Progenitor cell of endocrine pancreas (in vitro differentiated cells): ENCODE measurements at regions not wholly inside any gene's neighbourhood (a gene's known extent, or its start where the extent isn't known, plus 50 kb on each side); places are given as distances from the start of the nearest gene placed in this dataset.
A peak's percentile ranks its signal among the peaks of the same experiment; 100 is the strongest.
"Not testable (repeated sequence)": the region's sequence is repeated elsewhere in the genome, so short reads cannot be mapped to it uniquely, and the experiment has no call there.

ENCODE experiments used
- DNase-seq: peaks from one replicate; pipeline ENCODE4 v3.0.0; 2021; ENCODE audit warnings: low spot score; ENCODE audit not compliant: unreplicated experiment
- H3K27ac Mint-ChIP-seq: 2 replicates; pipeline ENCODE4 v1.8.0; 2021; ENCODE audit warnings: mild to moderate bottlenecking, moderate library complexity, mixed read lengths
- H3K27me3 Mint-ChIP-seq: 2 replicates; pipeline ENCODE4 v1.8.0; 2021; ENCODE audit warnings: mixed read lengths
- H3K36me3 Mint-ChIP-seq: 2 replicates; pipeline ENCODE4 v1.8.0; 2022; ENCODE audit warnings: mixed read lengths; ENCODE audit not compliant: insufficient read depth
- H3K4me1 Mint-ChIP-seq: 2 replicates; pipeline ENCODE4 v1.8.0; 2021; ENCODE audit warnings: low read depth, mixed read lengths
- H3K4me3 Mint-ChIP-seq: 2 replicates; pipeline ENCODE4 v1.8.0; 2021; ENCODE audit warnings: low read depth, mild to moderate bottlenecking, moderate library complexity, mixed read lengths
- H3K9me3 Mint-ChIP-seq: 2 replicates; pipeline ENCODE4 v1.8.0; 2021; ENCODE audit warnings: low read depth, mixed read lengths
- CTCF ChIP-seq: fragments of 200-600 bp; sonication (generic); IDR thresholded peaks from one replicate; pipeline ENCODE4 v1.5.0; 2021; ENCODE audit warnings: antibody characterized with exemption, mild to moderate bottlenecking; ENCODE audit not compliant: unreplicated experiment

GRCh38 chr18:39230086-39230803 is 1664.6 kb upstream of the CELF4 start:
- no peak for TF ChIP-seq CTCF
- DNase-seq = no peak
- Mint-ChIP-seq H3K4me1 (peaks cover 12% of the 10 kb centered on the region), H3K27me3 (no peaks in the 10 kb centered on the region), H3K27ac (no peak overlapping the region), H3K4me3 (no peak overlapping the region), H3K36me3 (peaks cover 12% of the 10 kb centered on the region), H3K9me3 (peaks cover 21% of the 10 kb centered on the region)

- H3K27ac Mint-ChIP-seq, DNase-seq, H3K36me3 Mint-ChIP-seq, H3K27me3 Mint-ChIP-seq, H3K4me3 Mint-ChIP-seq: not testable (repeated sequence)
- peaks cover 12% of the 10 kb centered on the region for H3K4me1 Mint-ChIP-seq
- H3K9me3 Mint-ChIP-seq = peaks cover 16% of the 10 kb centered on the region
Measured at GRCh38 chr18:39227769-39228168, 1662.2 kb upstream of the CELF4 start.

- peaks cover 15% of the 10 kb centered on the region for H3K4me1 Mint-ChIP-seq
- no peaks in the 10 kb centered on the region for H3K27me3 Mint-ChIP-seq
- no peak overlapping the region for H3K4me3 Mint-ChIP-seq
- peaks cover 7% of the 10 kb centered on the region for H3K36me3 Mint-ChIP-seq
- no peak for DNase-seq
- H3K9me3 Mint-ChIP-seq = peaks cover 16% of the 10 kb centered on the region
- TF ChIP-seq CTCF = no peak
- H3K27ac Mint-ChIP-seq = no peak overlapping the region
Measured at GRCh38 chr18:39225373-39225772, 1659.8 kb upstream of the CELF4 start.

- no peak for DNase-seq
- Mint-ChIP-seq H3K9me3 (peaks cover 11% of the 10 kb centered on the region), H3K36me3 (peaks cover 3% of the 10 kb centered on the region), H3K27me3 (no peaks in the 10 kb centered on the region), H3K4me1 (peaks cover 15% of the 10 kb centered on the region), H3K27ac (no peak overlapping the region), H3K4me3 (no peak overlapping the region)
- no peak for TF ChIP-seq CTCF
Measured at GRCh38 chr18:39223283-39223682, 1657.7 kb upstream of the CELF4 start.

GRCh38 chr18:39215920-39216319 is 1650.3 kb upstream of the CELF4 start:
- Mint-ChIP-seq H3K36me3 (peaks cover 11% of the 10 kb centered on the region), H3K27ac (peak overlapping the region; percentile 25)

More at GRCh38 chr18:39215920-39216319, 1650.3 kb upstream of the CELF4 start:
- Mint-ChIP-seq H3K4me3 (no peak overlapping the region), H3K27me3 (no peaks in the 10 kb centered on the region), H3K4me1 (peaks cover 31% of the 10 kb centered on the region), H3K9me3 (peaks cover 25% of the 10 kb centered on the region)
- DNase-seq = no peak
- TF ChIP-seq CTCF = no peak
